ENCODE measurements at regions not wholly inside any gene's neighbourhood (a gene's known extent, or its start where the extent isn't known, plus 50 kb on each side); places are given as distances from the start of the nearest gene placed in this dataset.

- TF ChIP-seq, protein P1, sequence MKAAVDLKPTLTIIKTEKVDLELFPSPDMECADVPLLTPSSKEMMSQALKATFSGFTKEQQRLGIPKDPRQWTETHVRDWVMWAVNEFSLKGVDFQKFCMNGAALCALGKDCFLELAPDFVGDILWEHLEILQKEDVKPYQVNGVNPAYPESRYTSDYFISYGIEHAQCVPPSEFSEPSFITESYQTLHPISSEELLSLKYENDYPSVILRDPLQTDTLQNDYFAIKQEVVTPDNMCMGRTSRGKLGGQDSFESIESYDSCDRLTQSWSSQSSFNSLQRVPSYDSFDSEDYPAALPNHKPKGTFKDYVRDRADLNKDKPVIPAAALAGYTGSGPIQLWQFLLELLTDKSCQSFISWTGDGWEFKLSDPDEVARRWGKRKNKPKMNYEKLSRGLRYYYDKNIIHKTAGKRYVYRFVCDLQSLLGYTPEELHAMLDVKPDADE (IDR thresholded peaks at IDR 0.05) = no peak
- TF ChIP-seq ZNF114 (CRISPR knock-in tag; IDR thresholded peaks at IDR 0.05) (no peak), EZH2 (IDR thresholded peaks at IDR 0.05; ENCODE audit: low read depth, unreplicated experiment) (no peak), POLR2AphosphoS5 (IDR thresholded peaks at IDR 0.05; ENCODE audit: low read depth) (no peak), ZNF331 (CRISPR knock-in tag; IDR thresholded peaks at IDR 0.05; ENCODE audit: low read depth) (no peak), STAT1 (IDR thresholded peaks at IDR 0.05; ENCODE audit: unreplicated experiment) (no peak)
- TF ChIP-seq, protein P2, sequence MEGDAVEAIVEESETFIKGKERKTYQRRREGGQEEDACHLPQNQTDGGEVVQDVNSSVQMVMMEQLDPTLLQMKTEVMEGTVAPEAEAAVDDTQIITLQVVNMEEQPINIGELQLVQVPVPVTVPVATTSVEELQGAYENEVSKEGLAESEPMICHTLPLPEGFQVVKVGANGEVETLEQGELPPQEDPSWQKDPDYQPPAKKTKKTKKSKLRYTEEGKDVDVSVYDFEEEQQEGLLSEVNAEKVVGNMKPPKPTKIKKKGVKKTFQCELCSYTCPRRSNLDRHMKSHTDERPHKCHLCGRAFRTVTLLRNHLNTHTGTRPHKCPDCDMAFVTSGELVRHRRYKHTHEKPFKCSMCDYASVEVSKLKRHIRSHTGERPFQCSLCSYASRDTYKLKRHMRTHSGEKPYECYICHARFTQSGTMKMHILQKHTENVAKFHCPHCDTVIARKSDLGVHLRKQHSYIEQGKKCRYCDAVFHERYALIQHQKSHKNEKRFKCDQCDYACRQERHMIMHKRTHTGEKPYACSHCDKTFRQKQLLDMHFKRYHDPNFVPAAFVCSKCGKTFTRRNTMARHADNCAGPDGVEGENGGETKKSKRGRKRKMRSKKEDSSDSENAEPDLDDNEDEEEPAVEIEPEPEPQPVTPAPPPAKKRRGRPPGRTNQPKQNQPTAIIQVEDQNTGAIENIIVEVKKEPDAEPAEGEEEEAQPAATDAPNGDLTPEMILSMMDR (conservative IDR thresholded peaks at IDR 0.05; ENCODE audit: low read depth in 2 of 2) = no peak
Observed at GRCh38 chr6:17202526-17202925, 78.6 kb upstream of the RBM24 start (continued).

DNA sequence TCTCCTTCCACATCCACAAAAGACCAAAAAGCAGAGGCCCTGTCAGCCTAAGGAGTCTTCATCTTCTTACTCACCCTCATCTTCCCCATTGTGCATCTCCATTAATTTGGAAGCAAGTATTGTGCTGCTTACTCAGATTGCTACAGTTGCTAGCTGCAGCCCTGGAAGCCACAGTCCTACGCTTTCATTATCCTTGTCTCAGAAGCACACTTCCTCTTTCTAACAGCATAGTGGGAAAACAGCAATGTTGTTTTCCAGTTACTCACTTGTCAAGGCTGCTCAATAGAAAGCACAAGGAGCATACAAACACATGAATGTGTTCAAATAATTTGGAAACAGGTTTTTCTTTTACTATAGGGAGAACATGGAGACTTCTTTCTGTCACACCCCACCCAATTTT, 76.6 kb upstream of the RBM24 start:
- no peak overlapping the region for H3K27ac Mint-ChIP-seq
- Histone ChIP-seq H3K36me3 (ENCODE audit: insufficient read depth) (no peaks in the 10 kb centered on the region; the same call in 1 of the 2 replicates), H3K4me1 (ENCODE audit: insufficient read depth) (no peaks in the 10 kb centered on the region)
- TF ChIP-seq EZH2phosphoT487 (IDR thresholded peaks at IDR 0.05; ENCODE audit: unreplicated experiment) (no peak), ZNF114 (CRISPR knock-in tag; IDR thresholded peaks at IDR 0.05) (no peak), EZH2 (IDR thresholded peaks at IDR 0.05; ENCODE audit: low read depth, unreplicated experiment) (no peak), POLR2AphosphoS5 (IDR thresholded peaks at IDR 0.05; ENCODE audit: low read depth) (no peak), STAT1 (IDR thresholded peaks at IDR 0.05; ENCODE audit: unreplicated experiment) (no peak), NANOG (IDR thresholded peaks at IDR 0.05; ENCODE audit: borderline replicate concordance) (no peak), JUNB (IDR thresholded peaks at IDR 0.05; ENCODE audit: unreplicated experiment) (no peak), ZNF331 (CRISPR knock-in tag; IDR thresholded peaks at IDR 0.05; ENCODE audit: low read depth) (no peak), CREB1 (CRISPR knock-in tag; IDR thresholded peaks at IDR 0.05; ENCODE audit: low read depth) (no peak)
- TF ChIP-seq, protein P3, sequence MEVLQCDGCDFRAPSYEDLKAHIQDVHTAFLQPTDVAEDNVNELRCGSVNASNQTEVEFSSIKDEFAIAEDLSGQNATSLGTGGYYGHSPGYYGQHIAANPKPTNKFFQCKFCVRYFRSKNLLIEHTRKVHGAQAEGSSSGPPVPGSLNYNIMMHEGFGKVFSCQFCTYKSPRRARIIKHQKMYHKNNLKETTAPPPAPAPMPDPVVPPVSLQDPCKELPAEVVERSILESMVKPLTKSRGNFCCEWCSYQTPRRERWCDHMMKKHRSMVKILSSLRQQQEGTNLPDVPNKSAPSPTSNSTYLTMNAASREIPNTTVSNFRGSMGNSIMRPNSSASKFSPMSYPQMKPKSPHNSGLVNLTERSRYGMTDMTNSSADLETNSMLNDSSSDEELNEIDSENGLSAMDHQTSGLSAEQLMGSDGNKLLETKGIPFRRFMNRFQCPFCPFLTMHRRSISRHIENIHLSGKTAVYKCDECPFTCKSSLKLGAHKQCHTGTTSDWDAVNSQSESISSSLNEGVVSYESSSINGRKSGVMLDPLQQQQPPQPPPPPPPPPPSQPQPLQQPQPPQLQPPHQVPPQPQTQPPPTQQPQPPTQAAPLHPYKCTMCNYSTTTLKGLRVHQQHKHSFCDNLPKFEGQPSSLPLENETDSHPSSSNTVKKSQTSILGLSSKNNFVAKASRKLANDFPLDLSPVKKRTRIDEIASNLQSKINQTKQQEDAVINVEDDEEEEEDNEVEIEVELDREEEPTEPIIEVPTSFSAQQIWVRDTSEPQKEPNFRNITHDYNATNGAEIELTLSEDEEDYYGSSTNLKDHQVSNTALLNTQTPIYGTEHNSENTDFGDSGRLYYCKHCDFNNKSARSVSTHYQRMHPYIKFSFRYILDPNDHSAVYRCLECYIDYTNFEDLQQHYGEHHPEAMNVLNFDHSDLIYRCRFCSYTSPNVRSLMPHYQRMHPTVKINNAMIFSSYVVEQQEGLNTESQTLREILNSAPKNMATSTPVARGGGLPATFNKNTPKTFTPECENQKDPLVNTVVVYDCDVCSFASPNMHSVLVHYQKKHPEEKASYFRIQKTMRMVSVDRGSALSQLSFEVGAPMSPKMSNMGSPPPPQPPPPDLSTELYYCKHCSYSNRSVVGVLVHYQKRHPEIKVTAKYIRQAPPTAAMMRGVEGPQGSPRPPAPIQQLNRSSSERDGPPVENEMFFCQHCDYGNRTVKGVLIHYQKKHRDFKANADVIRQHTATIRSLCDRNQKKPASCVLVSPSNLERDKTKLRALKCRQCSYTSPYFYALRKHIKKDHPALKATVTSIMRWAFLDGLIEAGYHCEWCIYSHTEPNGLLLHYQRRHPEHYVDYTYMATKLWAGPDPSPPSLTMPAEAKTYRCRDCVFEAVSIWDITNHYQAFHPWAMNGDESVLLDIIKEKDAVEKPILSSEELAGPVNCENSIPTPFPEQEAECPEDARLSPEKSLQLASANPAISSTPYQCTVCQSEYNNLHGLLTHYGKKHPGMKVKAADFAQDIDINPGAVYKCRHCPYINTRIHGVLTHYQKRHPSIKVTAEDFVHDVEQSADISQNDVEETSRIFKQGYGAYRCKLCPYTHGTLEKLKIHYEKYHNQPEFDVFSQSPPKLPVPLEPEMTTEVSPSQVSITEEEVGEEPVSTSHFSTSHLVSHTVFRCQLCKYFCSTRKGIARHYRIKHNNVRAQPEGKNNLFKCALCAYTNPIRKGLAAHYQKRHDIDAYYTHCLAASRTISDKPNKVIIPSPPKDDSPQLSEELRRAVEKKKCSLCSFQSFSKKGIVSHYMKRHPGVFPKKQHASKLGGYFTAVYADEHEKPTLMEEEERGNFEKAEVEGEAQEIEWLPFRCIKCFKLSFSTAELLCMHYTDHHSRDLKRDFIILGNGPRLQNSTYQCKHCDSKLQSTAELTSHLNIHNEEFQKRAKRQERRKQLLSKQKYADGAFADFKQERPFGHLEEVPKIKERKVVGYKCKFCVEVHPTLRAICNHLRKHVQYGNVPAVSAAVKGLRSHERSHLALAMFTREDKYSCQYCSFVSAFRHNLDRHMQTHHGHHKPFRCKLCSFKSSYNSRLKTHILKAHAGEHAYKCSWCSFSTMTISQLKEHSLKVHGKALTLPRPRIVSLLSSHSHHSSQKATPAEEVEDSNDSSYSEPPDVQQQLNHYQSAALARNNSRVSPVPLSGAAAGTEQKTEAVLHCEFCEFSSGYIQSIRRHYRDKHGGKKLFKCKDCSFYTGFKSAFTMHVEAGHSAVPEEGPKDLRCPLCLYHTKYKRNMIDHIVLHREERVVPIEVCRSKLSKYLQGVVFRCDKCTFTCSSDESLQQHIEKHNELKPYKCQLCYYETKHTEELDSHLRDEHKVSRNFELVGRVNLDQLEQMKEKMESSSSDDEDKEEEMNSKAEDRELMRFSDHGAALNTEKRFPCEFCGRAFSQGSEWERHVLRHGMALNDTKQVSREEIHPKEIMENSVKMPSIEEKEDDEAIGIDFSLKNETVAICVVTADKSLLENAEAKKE (CRISPR knock-in tag; IDR thresholded peaks at IDR 0.05) = no peak
- TF ChIP-seq, protein P1 (IDR thresholded peaks at IDR 0.05) = no peak

More for the DNA sequence above, 76.6 kb upstream of the RBM24 start:
- no peak overlapping the region for H3K4me2 ChIP-seq
- no peak overlapping the region for H2AFZ ChIP-seq
- no peaks in the 10 kb centered on the region for H3F3A ChIP-seq (replicated peaks; ENCODE audit: low read depth)
- DNase-seq (ENCODE audit: low spot score) = no peak
- no peaks in the 10 kb centered on the region for H3K79me2 ChIP-seq (replicated peaks; ENCODE audit: insufficient read depth)
- peaks cover 9% of the 10 kb centered on the region; the same call in 1 of the 2 replicates for H3K27me3 ChIP-seq (ENCODE audit: insufficient read depth)
- no peak overlapping the region for H3K4me3 ChIP-seq
- Mint-ChIP-seq H3K4me1 (peaks cover 3% of the 10 kb centered on the region; the same call in 2 of the 3 replicates), H3K4me3 (no peak overlapping the region), H3K9me3 (peaks cover 41% of the 10 kb centered on the region), H3K36me3 (ENCODE audit: low read depth) (peaks cover 33% of the 10 kb centered on the region), H3K27me3 (ENCODE audit: insufficient read depth, low read depth, poor library complexity) (peaks cover 5% of the 10 kb centered on the region)
- H3K9me2 ChIP-seq (ENCODE audit: insufficient read depth) = peaks cover 6% of the 10 kb centered on the region; the same call in 1 of the 2 replicates
- no peak overlapping the region for H3K27ac ChIP-seq (ENCODE audit: low read depth)
- H4K20me1 ChIP-seq (replicated peaks; ENCODE audit: insufficient read depth) = no peaks in the 10 kb centered on the region
- no peak for ATAC-seq
